Activated CD4-positive, alpha-beta T cell treated with anti-CD3 and anti-CD28 coated beads for 1 hour (primary cell): ENCODE measurements at regions not wholly inside any gene's neighbourhood (a gene's known extent, or its start where the extent isn't known, plus 50 kb on each side); places are given as distances from the start of the nearest gene placed in this dataset.

Experiments
- DNase-seq: peaks from one replicate; pipeline ENCODE4 v3.0.0-alpha.2; 2020

GRCh38 chr15:69827751-69828150 is 270.0 kb downstream of the TLE3 start:
- DNase-seq: no peak

GRCh38 chr15:69828181-69828828 is 269.4 kb downstream of the TLE3 start:
- no peak for DNase-seq

- no peak for DNase-seq
These were observed 267.7 kb downstream of the TLE3 start for GRCh38 chr15:69829974-69830373.

GRCh38 chr15:69830430-69830829 is 267.3 kb downstream of the TLE3 start:
- no peak for DNase-seq

GRCh38 chr15:69830876-69831275 is 266.8 kb downstream of the TLE3 start:
- DNase-seq: no peak

- DNase-seq: no peak
These were observed 263.4 kb downstream of the TLE3 start for GRCh38 chr15:69834267-69834666.

GRCh38 chr15:69834761-69835160 is 263.0 kb downstream of the TLE3 start:
- no peak for DNase-seq

- DNase-seq: no peak
These were observed 261.7 kb downstream of the TLE3 start for GRCh38 chr15:69836048-69836447.

- DNase-seq: no peak
These were observed 261.0 kb downstream of the TLE3 start for GRCh38 chr15:69836526-69837230.

GRCh38 chr15:69838338-69838737 is 259.4 kb downstream of the TLE3 start:
- no peak for DNase-seq

GRCh38 chr15:69838994-69839393 is 258.7 kb downstream of the TLE3 start:
- no peak for DNase-seq

GRCh38 chr15:69841113-69841828 is 256.4 kb downstream of the TLE3 start:
- no peak for DNase-seq

- DNase-seq: no peak
These were observed 254.9 kb downstream of the TLE3 start for GRCh38 chr15:69842851-69843250.

- DNase-seq: no peak
These were observed 254.3 kb downstream of the TLE3 start for GRCh38 chr15:69843276-69843899.

- DNase-seq: no peak
These were observed 253.8 kb downstream of the TLE3 start for GRCh38 chr15:69843900-69844304.

- no peak for DNase-seq
These were observed 252.6 kb downstream of the TLE3 start for GRCh38 chr15:69845159-69845558.

- no peak for DNase-seq
These were observed 250.1 kb downstream of the TLE3 start for GRCh38 chr15:69847625-69848024.

- DNase-seq: no peak
These were observed 249.6 kb downstream of the TLE3 start for GRCh38 chr15:69848096-69848495.

GRCh38 chr15:69848551-69849231 is 249.0 kb downstream of the TLE3 start:
- DNase-seq: no peak

- no peak for DNase-seq
These were observed 248.5 kb downstream of the TLE3 start for GRCh38 chr15:69849232-69849610.

- no peak for DNase-seq
These were observed 245.2 kb downstream of the TLE3 start for GRCh38 chr15:69852482-69852881.

- DNase-seq: no peak
These were observed 244.8 kb downstream of the TLE3 start for GRCh38 chr15:69852916-69853315.

GRCh38 chr15:69853544-69853951 is 244.2 kb downstream of the TLE3 start:
- DNase-seq: no peak
